HG03139 (cell line): ENCODE measurements at regions not wholly inside any gene's neighbourhood (a gene's known extent, or its start where the extent isn't known, plus 50 kb on each side); places are given as distances from the start of the nearest gene placed in this dataset.
A peak's percentile ranks its signal among the peaks of the same experiment; 100 is the strongest.

Experiments used
- ATAC-seq: cut with Tn5 transposase; IDR thresholded peaks from one replicate; pipeline ENCODE4 v1.9.1; 2021; ENCODE audit not compliant: unreplicated experiment

DNA sequence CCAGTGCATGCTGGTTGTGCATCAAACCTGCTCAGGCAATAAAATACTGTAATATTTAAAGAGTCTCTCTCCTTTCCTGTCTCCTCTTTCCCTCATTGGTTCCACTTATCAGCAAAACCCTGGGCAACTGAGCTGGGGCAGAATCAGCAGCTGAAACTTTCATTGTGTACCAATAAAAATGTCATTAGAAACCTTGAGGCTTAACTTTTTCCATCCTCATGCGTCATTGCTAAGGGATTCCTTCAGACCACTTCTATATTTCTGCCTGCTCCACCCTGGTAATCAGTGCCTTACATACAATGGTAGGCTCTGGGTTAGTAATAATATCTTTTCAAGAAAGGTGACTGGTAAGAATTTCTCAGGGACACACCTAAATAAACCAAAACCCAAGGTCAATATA lies 880.3 kb downstream of the RPA4 start:
- no peak for ATAC-seq

DNA sequence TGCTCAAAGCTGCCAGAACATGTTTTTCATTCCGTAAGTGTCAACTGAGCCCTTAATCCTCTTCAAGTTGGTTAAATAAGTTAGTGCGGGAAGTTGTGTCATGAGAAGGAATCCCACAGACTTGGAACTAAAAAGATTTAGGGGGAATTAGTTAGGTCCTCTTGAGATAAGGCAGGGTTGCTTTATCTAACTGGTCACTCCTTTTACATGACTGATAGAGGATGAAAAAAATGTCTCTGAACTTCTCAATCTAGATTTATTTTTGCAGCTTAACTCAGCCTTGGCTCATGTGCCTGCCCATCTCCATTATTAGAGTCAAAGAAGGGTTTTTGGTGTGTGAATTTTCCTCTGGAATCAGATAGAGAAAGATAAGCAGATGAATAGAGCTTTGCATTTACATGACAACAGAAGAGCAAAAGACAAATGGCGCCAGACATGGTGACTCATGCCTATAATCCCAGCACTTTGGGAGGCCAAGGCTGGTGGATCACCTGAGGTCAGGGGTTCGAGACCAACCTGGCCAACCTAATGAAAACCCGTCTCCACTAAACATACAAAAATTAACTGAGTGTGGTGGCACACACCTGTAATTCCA lies 882.9 kb downstream of the RPA4 start:
- no peak for ATAC-seq

DNA sequence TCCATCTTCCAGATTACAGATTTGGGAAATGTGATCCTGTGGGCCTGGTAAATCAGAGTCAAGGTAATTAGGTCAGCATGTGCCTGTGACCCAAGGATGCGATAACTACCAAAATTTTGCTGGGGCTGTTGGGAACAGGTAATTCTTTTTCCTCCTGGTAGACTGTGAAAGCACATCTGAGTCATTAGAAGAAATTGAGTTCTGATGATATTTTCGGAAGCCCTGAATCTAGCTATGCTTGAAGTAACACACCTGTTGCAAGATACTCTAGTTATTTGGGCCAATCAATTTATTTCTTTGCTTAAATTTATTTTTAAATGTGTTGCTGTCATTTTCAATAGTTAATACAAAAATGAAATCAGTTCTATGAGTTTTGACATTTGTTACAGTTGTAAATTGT lies 903.6 kb downstream of the RPA4 start:
- ATAC-seq, result no peak

DNA sequence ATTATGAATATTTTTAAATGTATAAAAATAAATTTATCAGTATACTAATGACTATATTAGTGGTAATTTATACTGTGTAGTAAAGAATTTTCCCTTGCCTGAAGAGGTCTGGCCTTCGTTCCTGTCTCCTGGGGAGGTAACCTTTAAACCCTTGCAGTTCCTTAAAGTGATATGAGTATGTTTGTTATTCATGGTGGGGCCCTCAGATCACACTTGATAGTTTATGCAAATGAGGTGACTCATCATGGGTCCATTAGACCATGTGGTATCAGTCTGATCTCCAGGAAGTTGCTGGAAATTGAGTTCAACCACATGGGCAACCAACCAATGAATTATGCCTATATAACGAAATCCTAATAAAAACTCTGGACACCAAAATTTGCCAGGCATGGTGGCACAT lies 904.1 kb downstream of the RPA4 start:
- no peak for ATAC-seq

DNA sequence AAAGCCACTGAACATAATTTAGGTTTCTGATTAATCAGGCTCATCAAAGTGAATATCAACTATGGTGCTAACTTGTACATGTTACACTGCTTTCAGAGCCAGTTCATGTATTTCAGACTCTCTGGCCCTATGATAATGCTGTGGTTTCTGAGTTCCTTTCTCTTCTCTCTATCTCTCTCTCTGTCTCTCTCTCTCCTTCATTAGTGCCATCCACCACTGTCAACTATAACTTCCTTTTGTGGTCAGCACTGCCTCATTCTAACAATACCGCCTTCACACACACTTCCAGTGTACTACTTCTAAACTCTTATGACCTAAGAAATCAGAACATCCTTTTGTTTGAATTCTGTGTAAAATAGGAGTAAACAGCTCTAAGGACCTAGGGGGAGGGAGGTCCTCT lies 907.1 kb downstream of the RPA4 start:
- peak; percentile 65 for ATAC-seq

DNA sequence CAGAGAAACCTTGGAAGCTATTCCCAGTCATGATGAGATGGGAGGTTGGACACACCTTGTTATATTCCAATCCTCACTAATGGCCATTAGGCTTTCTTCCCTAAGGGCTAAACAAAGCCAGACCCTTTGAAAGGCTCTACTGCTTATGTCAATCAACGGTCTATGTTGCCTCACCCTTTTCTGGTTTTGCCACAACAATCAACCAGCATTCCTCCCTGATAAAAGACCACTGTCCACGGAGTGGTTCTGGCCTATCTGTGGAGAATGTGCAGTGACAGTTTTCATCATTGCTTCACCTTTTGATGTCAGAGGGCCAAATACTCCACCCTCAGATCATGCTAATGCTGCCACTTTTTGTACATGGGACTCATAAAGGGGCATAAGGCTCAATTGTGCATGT lies 913.4 kb downstream of the RPA4 start:
- no peak for ATAC-seq

DNA sequence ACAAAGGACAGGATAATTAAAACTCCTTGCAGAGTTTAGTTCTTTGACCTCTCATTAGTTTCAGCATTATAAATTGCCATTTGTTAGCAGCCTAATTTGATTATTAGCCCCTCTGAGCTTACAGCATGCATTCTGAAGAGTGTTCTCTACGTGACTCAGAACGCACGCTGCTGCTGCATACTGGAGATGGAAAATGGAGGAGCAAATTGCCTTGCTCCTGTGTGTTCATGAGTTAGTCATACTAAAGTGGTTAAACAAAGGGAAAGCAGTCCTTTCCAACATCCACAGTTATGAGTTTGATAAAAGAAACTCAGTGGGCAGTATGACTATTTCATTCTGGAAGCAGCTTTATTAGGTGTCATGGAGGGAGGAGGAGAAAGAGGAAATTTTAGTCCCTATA lies 922.5 kb downstream of the RPA4 start:
- ATAC-seq, result no peak

DNA sequence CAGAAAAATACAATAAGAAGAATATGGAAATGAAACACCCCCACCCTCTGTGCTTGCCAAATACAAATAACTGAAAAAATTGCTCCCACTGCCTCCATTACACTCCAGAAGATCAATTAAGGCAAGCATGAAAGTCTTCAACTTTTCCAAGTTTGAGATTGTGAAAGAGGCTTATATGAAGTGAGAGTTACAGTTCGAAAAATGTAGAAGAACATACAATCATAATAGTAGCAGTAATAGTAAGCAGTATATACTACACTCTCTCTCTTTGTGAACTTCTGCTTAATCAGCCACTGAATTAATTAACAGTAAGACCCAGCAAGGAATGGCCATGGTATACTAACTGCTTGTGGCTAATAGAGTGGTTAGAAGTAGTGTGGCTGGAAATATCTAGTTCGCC lies 923.2 kb downstream of the RPA4 start:
- no peak for ATAC-seq

DNA sequence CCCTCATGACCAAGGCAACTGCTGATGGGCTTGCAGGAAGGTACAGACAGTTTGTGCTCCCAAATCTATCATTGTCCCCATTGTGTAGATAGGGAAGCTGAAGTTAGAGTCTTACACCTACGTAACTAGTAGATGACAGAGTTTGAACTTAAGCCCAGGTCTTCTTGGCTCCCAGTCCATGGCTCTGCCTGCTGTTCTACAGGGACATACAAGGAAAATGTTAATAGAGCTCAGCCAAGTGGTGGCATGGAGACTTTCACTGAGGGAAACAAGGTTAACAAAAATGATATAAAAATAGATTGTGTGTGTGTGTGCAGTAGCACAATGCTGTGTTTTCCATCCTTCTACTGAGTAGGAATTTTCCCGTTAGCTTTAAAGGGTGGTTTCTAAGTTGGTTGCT lies 936.5 kb downstream of the RPA4 start:
- no peak for ATAC-seq

DNA sequence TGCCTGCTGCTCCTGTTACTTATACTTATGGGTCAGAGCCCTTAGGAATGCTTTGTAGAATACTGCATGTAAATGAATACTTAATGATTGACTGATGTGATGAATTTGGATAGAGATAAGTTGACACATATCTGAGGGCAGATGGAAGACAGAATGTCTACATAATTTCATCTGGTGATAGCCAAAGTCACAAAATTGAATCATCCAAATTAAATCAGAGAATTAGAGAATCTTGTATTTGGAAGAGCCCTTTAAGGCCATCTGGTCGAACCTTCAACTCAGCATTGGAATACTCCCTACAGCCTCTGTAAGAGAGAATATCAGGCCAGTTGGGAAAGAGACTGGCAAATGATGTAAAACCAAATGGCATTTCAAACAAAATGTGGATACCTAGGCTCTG lies 944.8 kb downstream of the RPA4 start:
- no peak for ATAC-seq

DNA sequence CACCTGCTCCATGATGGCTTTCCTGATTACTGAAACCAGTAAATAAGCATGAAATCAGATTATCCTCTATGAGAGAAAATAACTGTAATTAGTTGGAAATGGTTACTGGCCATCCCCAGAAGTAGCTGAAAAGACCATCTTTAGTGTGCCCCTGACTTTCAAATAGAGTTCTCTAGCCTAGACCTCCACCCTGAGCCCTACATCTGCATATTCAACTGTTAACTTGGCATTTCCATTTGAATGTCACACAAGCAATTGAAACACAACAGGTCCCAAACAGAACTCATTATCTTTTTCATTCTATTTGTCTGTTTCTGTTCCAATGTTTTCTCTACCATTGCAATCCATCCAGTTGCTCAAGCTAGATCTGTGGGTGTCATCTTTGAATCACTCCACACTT lies 952.3 kb downstream of the RPA4 start:
- ATAC-seq, result no peak

DNA sequence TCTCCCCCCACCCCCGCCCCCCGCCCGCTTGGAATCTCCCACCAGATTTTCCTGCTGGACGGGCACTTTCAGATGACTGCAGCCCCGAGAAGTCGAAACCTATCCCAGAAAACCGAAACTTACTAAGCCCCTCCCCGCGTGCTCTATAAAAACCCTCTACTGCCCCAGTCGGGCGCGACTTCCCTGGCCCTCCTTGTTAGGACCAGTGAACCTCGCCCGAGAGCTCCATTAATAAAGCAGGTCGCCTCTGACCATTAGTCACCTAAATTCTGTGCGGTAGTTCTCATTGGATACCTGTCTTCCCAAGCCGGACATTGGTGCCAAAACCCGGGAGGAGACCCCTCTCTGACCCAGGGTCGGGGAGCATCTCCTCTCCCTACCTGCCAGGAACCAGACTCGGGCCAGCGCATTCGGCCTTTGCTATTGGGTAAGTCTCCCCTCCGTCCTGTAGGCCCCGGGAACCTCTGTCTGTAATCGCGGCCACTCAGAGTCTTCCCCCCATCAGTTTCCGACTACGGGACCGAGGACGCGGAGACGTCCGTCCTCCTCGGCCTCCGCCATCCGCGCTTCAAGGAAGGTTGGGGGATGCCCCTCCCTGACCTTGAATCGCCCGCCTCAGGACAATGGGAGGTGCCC lies 958.0 kb downstream of the RPA4 start:
- no peak for ATAC-seq

DNA sequence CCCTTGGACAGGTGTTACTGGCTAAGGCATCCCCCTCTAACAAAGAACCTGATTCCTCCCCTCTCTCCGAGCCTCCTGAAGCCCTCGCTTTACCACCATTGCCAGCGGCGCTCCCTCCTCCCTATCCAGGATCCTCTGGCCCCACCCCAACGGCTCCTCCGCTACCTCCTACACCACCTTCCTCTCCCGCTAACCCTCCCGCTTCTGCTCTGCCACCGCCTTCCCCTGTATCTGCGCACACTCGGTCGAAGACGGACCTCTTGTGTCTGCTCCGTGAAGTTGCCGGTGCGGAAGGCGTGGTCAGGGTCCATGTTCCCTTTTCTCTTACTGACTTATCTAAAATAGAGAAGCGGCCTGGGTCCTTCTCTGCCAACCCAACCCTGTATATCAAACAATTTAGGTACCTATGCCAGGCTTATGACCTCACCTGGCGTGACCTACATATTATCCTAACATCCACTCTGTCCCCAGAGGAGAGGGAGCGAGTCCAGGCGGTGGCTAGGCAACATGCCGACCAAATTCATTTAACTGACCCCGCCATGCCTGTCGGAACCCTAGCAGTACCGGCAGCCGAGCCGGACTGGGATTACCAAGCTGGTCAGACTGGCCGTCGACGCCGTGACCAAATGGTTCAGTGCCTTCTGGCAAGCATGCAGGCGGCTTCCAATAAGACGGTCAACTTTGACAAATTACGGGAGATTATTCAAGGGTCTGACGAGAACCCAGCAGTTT lies 958.9 kb downstream of the RPA4 start:
- no peak for ATAC-seq

DNA sequence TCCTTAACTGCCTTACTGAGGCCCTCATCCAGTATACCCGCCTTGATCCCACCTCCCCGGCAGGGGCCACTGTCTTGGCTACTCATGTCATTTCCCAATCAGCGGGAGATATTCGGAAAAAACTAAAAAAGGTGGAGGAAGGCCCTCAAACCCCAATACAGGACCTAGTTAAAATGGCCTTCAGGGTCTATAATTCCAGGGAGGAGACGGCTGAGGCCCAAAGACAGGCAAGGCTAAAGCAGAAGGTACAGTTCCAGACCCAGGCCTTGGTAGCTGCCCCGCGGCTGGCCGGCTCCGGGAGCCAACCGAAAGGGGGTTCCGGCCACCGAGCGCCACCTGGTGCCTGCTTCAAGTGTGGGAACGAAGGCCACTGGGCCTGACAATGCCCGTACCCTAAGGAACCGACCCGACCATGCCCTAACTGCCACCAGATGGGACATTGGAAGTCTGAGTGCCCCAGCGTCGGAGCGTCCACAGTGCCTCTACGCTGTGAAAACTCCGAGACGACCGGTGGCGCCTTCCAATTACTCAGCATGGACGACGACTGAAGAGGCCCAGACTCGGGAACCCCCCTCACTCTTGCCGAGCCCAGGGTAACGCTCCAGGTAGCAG lies 959.6 kb downstream of the RPA4 start:
- no peak for ATAC-seq

DNA sequence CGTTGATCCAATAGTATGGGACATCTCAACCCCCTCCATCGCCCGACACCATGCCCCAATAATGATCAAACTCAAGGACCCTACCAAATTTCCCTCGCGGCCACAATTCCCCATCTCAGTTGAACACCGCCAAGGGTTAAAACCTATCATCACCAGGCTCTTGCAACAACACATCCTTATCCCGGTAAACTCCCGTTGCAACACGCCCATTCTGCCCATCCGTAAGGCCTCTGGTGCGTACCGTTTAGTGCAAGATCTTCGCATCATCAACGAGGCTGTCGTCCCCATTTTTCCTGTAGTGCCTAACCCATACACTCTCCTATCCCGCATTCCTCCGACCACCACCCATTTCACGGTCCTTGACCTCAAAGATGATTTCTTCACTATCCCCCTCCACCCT lies 960.5 kb downstream of the RPA4 start:
- no peak for ATAC-seq

DNA sequence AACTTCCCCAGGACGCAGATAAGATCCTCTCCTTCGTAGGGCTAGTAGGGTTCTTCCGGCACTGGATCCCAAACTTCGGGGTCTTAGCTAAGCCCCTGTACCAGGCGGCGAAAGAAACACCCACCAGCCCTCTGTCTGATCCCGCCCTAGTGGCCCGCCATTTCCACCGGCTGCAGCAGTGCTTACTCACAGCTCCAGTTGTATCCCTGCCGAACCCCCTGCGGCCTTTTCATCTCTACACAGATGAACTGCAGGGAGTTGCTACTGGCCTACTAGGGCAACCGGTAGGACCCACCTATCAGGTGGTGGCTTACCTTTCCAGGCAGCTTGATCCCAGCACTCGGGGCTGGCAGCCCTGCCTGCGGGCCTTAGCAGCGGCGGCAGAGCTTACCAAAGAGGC lies 961.2 kb downstream of the RPA4 start:
- ATAC-seq, result no peak

DNA sequence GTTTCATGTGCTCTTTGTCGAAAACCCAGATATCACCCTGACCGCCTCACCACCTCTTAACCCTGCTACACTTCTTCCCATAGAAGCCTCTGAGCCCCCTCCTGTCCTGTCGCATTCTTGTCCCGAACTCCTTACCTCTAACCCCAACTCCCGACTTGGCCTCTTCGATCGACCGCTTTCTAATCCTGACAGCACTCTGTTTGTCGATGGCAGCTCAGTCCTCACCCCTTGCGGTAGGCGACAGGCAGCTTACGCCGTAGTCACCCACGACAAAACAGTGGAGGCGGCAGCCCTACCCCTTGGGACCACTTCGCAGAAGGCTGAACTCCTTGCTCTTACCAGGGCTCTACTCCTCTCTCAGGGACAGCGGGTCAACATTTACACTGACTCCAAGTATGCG lies 961.7 kb downstream of the RPA4 start:
- ATAC-seq, result no peak

DNA sequence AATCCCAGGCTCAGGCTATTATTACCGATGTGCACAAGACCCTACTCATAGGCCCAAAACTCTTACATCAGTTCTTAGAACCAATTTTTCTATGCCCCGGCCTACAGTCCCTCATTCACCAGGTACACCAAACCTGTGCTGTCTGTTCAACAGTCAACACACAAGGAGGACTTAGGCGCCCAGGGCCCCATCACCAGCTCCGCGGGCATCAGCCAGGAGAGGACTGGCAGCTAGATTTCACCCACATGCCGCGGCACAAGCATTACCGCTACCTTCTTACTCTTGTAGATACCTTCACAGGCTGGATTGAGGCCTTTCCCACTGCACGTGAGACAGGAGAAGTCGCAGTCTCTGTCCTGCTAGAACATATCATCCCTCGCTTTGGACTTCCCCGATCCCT lies 962.5 kb downstream of the RPA4 start:
- ATAC-seq, result no peak

DNA sequence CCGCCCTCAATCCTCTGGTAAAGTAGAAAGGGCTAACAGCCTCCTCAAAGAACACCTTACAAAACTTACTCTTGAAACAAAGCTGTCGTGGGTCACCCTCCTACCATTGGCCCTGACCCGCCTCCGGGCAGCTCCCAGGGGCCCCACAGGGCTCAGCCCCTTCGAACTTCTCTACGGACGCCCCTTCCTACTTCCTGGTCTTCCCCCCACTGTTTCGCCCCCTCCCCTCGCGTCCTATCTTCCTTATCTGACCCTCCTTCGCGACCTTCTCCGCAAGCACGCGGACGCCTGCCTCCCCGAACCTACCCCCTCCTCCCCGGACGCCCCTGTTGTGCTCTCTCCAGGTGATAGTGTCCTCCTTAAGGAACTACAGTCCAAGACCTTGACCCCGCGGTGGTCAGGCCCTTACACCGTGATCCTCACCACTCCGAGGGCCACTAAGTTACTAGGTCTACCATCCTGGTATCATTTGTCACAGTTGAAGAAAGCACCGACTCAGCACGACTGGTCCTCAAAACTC lies 963.1 kb downstream of the RPA4 start:
- ATAC-seq, result no peak

DNA sequence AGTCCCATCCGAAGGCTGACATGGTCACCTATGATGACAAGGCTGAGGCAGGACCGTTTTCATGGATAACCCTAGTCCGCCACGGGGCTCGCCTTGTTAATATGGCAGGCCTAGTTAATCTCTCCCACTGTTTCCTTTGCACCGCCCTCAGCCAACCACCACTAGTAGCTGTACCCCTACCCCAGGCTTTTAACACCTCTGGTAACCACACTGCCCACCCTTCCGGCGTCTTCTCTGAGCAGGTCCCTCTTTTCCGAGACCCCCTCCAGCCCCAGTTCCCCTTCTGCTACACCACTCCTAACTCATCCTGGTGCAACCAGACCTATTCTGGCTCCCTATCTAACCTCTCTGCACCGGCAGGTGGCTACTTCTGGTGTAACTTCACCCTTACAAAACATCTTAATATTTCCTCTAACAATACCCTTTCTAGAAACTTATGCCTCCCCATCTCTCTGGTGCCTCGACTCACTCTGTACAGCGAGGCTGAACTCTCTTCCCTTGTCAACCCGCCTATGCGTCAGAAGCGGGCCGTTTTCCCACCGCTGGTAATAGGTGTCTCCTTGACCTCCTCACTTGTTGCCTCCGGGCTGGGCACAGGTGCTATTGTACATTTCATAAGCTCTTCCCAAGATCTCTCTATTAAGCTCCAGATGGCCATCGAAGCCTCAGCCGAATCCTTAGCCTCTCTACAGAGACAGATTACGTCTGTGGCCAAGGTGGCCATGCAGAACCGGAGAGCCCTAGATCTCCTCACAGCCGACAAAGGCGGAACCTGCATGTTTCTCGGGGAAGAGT lies 964.4 kb downstream of the RPA4 start:
- ATAC-seq, result no peak

DNA sequence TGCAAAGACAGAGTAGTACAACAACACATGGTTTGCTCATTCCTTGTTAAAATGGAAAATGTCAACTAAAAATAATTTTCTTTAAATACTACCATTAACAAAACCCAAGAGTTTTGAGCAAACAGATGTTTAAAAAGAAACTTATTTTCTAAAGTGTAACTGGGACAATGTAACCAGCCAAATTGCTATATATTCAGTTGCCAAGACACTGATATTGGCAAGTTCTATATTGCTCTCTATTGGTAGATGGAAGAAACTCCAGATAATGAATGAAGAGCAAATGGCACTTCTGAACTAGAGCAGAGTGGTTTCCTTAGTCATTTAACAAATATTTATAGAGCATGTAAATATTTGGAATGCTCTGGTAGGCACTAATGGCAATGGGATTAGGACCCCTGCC lies 966.2 kb downstream of the RPA4 start:
- no peak for ATAC-seq
